ENCODE measurements at regions not wholly inside any gene's neighbourhood (a gene's known extent, or its start where the extent isn't known, plus 50 kb on each side); places are given as distances from the start of the nearest gene placed in this dataset.

GRCh38 chr5:123806644-123807043 is 294.7 kb downstream of the CSNK1G3 start:
- TF ChIP-seq CTCF (IDR thresholded peaks at IDR 0.05) (no peak), TAF1 (IDR thresholded peaks at IDR 0.05; ENCODE audit: borderline replicate concordance, low read depth, low read length) (no peak), TCF12 (IDR thresholded peaks at IDR 0.05) (no peak), GATA2 (CRISPR knock-in tag; IDR thresholded peaks at IDR 0.05) (no peak), FOXM1 (IDR thresholded peaks at IDR 0.05; ENCODE audit: low read depth) (no peak), RAD21 (IDR thresholded peaks at IDR 0.05; ENCODE audit: low read length) (no peak), ZBTB33 (IDR thresholded peaks at IDR 0.05; ENCODE audit: borderline replicate concordance, low read depth) (no peak), MXI1 (IDR thresholded peaks at IDR 0.05; ENCODE audit: low read depth, low read length) (no peak), REST (IDR thresholded peaks at IDR 0.05; ENCODE audit: low read depth, low read length) (no peak), RFX5 (IDR thresholded peaks at IDR 0.05; ENCODE audit: low read length) (no peak), EZH2phosphoT487 (IDR thresholded peaks at IDR 0.05; ENCODE audit: borderline replicate concordance, low read depth) (no peak), NFIC (IDR thresholded peaks at IDR 0.05; ENCODE audit: borderline replicate concordance) (no peak), JUND (IDR thresholded peaks at IDR 0.05) (no peak)

Measured in SK-N-SH (cell line).